GM12878 (cell line): ENCODE measurements at regions not wholly inside any gene's neighbourhood (a gene's known extent, or its start where the extent isn't known, plus 50 kb on each side); places are given as distances from the start of the nearest gene placed in this dataset.

Experiments used
- ATAC-seq: fragments of 200-7000 bp; cut with Tn5 transposase; 3 replicates; pipeline ENCODE4 v1.9.1; 2020; ENCODE audit warnings: mild to moderate bottlenecking, moderate library complexity
- BruUV-seq: library from RNA; stranded (reverse); fragments of 400-500 nt; replicated peaks from 2 replicates; lab custom pipeline; 2021; lab: Mats Ljungman, UMichigan
- CTCF ChIA-PET: fragments of 300-600 bp; sonication (Branson Sonifier 250); formaldehyde crosslinking; extraction: SDS; loops from one replicate; lab custom pipeline; 2021; ENCODE audit warnings: inconsistent platforms; lab: Yijun Ruan, JAX
- POLR2A ChIA-PET: fragments of 350-600 bp; formaldehyde crosslinking; extraction: SDS; loops from one replicate; lab custom pipeline; 2021; ENCODE audit warnings: inconsistent platforms; lab: Charles Lee
- RAD21 ChIA-PET: fragments of 300-600 bp; sonication (Branson Sonifier 250); formaldehyde crosslinking; loops from one replicate; lab custom pipeline; 2023; ENCODE audit warnings: antibody characterized with exemption; ENCODE audit not compliant: unreplicated experiment; lab: Charles Lee
- SMC1A ChIA-PET: fragments of 300-600 bp; sonication (Branson Sonifier 250); formaldehyde crosslinking; loops from one replicate; lab custom pipeline; 2023; ENCODE audit not compliant: unreplicated experiment, uncharacterized antibody; lab: Charles Lee
- DNase-seq: peaks from one replicate; pipeline ENCODE4 v3.0.0-alpha.2; 2011; ENCODE audit warnings: low read depth, low spot score
- FAIRE-seq: peaks from 3 replicates; lab custom pipeline; 2011; peaks lifted over from hg19 to GRCh38; lab: Jason Lieb, UNC
- H2AFZ ChIP-seq: 2 replicates; pipeline ENCODE4 v1.6.0; 2011; ENCODE audit warnings: low read depth, low read length, control low read depth; ENCODE audit not compliant: control insufficient read depth
- H3K27ac ChIP-seq: 2 replicates; pipeline ENCODE4 v1.5.1; 2011; ENCODE audit warnings: control low read depth; ENCODE audit not compliant: control insufficient read depth, insufficient read depth
- H3K27me3 ChIP-seq, 2 experiments: replicated peaks in 1 of 2; 2 replicates each; pipeline versions ENCODE4 v1.6.0 to v1.6.1; 2011; ENCODE audit warnings: low read length in 1 of 2; ENCODE audit not compliant: control insufficient read depth in 2 of 2, insufficient read depth in 2 of 2
- H3K36me3 ChIP-seq, 2 experiments: 2 replicates each; pipeline ENCODE4 v1.5.1; 2011; ENCODE audit warnings: low read length in 1 of 2; ENCODE audit not compliant: control insufficient read depth in 2 of 2, insufficient read depth in 2 of 2
- H3K4me1 ChIP-seq: 2 replicates; pipeline ENCODE4 v1.6.1; 2011; ENCODE audit warnings: mild to moderate bottlenecking, low read length, moderate library complexity, mixed read lengths; ENCODE audit not compliant: control insufficient read depth, insufficient read depth
- H3K4me2 ChIP-seq: 2 replicates; pipeline ENCODE4 v1.6.0; 2011; ENCODE audit warnings: control low read depth; ENCODE audit not compliant: control insufficient read depth, insufficient read depth
- H3K4me3 ChIP-seq: fragments of 200-600 bp; sonication (generic); 2 replicates; pipeline ENCODE4 v1.5.1; 2016
- H3K79me2 ChIP-seq: 2 replicates; pipeline ENCODE4 v1.6.0; 2011; ENCODE audit warnings: low read length; ENCODE audit not compliant: control insufficient read depth, insufficient read depth
- H3K9ac ChIP-seq: 2 replicates; pipeline ENCODE4 v1.8.0; 2011; ENCODE audit warnings: low read length, control low read depth, mixed read lengths; ENCODE audit not compliant: control insufficient read depth, insufficient read depth
- H3K9me3 ChIP-seq: replicated peaks from 3 replicates; pipeline ENCODE4 v1.5.1; 2011; ENCODE audit warnings: mild to moderate bottlenecking, low read length; ENCODE audit not compliant: control insufficient read depth, insufficient read depth
- H4K20me1 ChIP-seq: 2 replicates; pipeline ENCODE4 v1.6.0; 2011; ENCODE audit not compliant: control insufficient read depth, insufficient read depth
- BCL3 ChIP-seq: IDR thresholded peaks from 2 replicates; pipeline ENCODE4 v1.6.1; 2011; ENCODE audit warnings: borderline replicate concordance, low read depth, mild to moderate bottlenecking, moderate library complexity, low read length; ENCODE audit not compliant: insufficient read depth, poor library complexity, severe bottlenecking
- CREM ChIP-seq: IDR thresholded peaks from 2 replicates; pipeline ENCODE4 v1.6.1; 2014; ENCODE audit warnings: antibody characterized with exemption, low read depth
- CTCF ChIP-seq, 3 experiments: IDR thresholded peaks in 2 of 3; conservative IDR thresholded peaks in 1 of 3; 2 replicates each; pipeline ENCODE4 v1.5.1; 2011; ENCODE audit warnings: low read depth in 3 of 3, low read length in 3 of 3, mild to moderate bottlenecking in 3 of 3, control low read depth in 2 of 3, moderate library complexity in 2 of 3, inconsistent platforms in 1 of 3, mixed read lengths in 1 of 3; ENCODE audit not compliant: control insufficient read depth in 2 of 3, insufficient read depth in 1 of 3; ENCODE audit errors: extremely low read depth in 1 of 3
- FOXK2 ChIP-seq: fragments of 450-650 bp; IDR thresholded peaks from 2 replicates; pipeline ENCODE4 v1.6.1; 2017; ENCODE audit warnings: mild to moderate bottlenecking, moderate library complexity
- HDAC2 ChIP-seq: fragments of 200-600 bp; sonication (generic); IDR thresholded peaks from 2 replicates; pipeline ENCODE4 v1.6.1; 2017
- HDGF ChIP-seq: fragments of 450-650 bp; IDR thresholded peaks from 2 replicates; pipeline ENCODE4 v1.6.1; 2016; ENCODE audit warnings: antibody characterized with exemption
- IRF4 ChIP-seq: IDR thresholded peaks from 2 replicates; pipeline ENCODE4 v1.6.1; 2011; ENCODE audit warnings: low read depth, low read length
- MTA2 ChIP-seq: fragments of 450-650 bp; IDR thresholded peaks from 2 replicates; pipeline ENCODE4 v1.6.1; 2016; ENCODE audit warnings: low read depth, mild to moderate bottlenecking, moderate library complexity
- POLR2AphosphoS5 ChIP-seq: IDR thresholded peaks from 2 replicates; pipeline ENCODE4 v1.6.1; 2011; ENCODE audit warnings: mild to moderate bottlenecking, low read length, inconsistent platforms
- STAT3 ChIP-seq: IDR thresholded peaks from 2 replicates; pipeline ENCODE4 v1.6.1; 2011; ENCODE audit warnings: low read depth, low read length, improper control_type of control experiment
- WGBS: methylation state at CpG from one replicate; pipeline ENCODE4 v1.1.6; 2016; ENCODE audit warnings: low lambda C conversion rate; ENCODE audit not compliant: insufficient replicate concordance, insufficient coverage; ENCODE audit errors: missing lambda C conversion rate; 5-methylcytosine and 5-hydroxymethylcytosine counted together
- in situ Hi-C: fragments of 300-500 bp; cut with MboI; formaldehyde crosslinking; loops from 9 replicates; pipeline ENCODE4 v1.14.3; 2018; ENCODE audit warnings: mixed read lengths
- intact Hi-C: fragments of 100-400 bp; cut with micrococcal nuclease; formaldehyde crosslinking; loops from one replicate; pipeline ENCODE4 v1.14.2; 2022; ENCODE audit not compliant: unreplicated experiment

- in situ Hi-C loops (no loop called here), intact Hi-C loops (no loop called here)
- WGBS: 30% methylated on average over 14 of the region's 14 CpGs
- ChIA-PET POLR2A (no interaction called here), SMC1A (no interaction called here), RAD21 (no interaction called here), CTCF (no interaction called here)
- Histone ChIP-seq H3K4me1 (no peaks in the 10 kb centered on the region), H2AFZ (no peak overlapping the region), H3K36me3 (no peaks in the 10 kb centered on the region), H3K4me3 (no peak overlapping the region), H3K27ac (no peak overlapping the region), H3K79me2 (no peaks in the 10 kb centered on the region), H3K27me3 (no peaks in the 10 kb centered on the region; a peak in 1 of 4 replicates), H3K9me3 (no peaks in the 10 kb centered on the region), H3K4me2 (no peak overlapping the region), H4K20me1 (no peaks in the 10 kb centered on the region), H3K9ac (no peak overlapping the region)
- no TSS peak for BruUV-seq
- DNase-seq (no peak), ATAC-seq (no peak), FAIRE-seq (no peak)
- TF ChIP-seq CTCF (IDR thresholded peaks at IDR 0.05 in 2 of 3, conservative IDR thresholded peaks at IDR 0.05 in 1 of 3; ENCODE audit: control insufficient read depth in 2 of 3, extremely low read depth in 1 of 3, insufficient read depth in 1 of 3, low read depth in 3 of 3, low read length in 3 of 3) (no peak), POLR2AphosphoS5 (no peak), MTA2 (no peak), FOXK2 (no peak), BCL3 (no peak), STAT3 (no peak), HDGF (no peak), IRF4 (no peak), CREM (no peak), HDAC2 (no peak)
Observed at GRCh38 chr15:96801576-96802150, 471.2 kb downstream of the NR2F2 start.
